ENCODE measurements at regions not wholly inside any gene's neighbourhood (a gene's known extent, or its start where the extent isn't known, plus 50 kb on each side); places are given as distances from the start of the nearest gene placed in this dataset.

- no peak for DNase-seq (ENCODE audit: low spot score)
- in situ Hi-C loops (cut with HindIII; ENCODE audit: low sequenced_read_pairs) = no loop called here
These were observed 148.0 kb downstream of the DHX35 start for GRCh38 chr20:39109933-39110818.

- no peak for DNase-seq (ENCODE audit: low spot score)
- in situ Hi-C loops (cut with HindIII; ENCODE audit: low sequenced_read_pairs) = no loop called here
These were observed 146.6 kb downstream of the DHX35 start for GRCh38 chr20:39108746-39109145.

DNA sequence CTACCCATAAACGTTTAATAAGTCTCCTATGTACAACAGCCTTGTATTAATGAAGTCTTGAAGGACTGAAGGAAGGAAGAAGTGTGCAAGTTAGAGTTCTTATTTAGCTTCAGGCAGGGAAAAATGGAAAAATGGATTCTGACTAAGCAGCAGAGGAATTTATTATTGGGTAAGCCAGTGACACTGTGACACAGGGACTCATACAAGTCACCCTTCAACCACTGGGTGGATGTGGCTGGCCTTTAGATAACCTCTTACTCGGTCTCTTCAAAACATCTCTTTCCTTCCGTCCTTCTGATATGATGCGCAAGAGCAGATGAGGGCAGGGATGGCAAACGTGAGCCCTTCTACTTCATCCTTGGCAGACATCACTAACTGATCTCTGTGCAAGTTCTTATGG, 145.6 kb downstream of the DHX35 start:
- in situ Hi-C loops (cut with HindIII; ENCODE audit: low sequenced_read_pairs) = no loop called here
- DNase-seq (ENCODE audit: low spot score) = no peak

- no peak for DNase-seq (ENCODE audit: low spot score)
- in situ Hi-C loops (cut with HindIII; ENCODE audit: low sequenced_read_pairs) = no loop called here
These were observed 144.6 kb downstream of the DHX35 start for GRCh38 chr20:39106791-39107190.

DNA sequence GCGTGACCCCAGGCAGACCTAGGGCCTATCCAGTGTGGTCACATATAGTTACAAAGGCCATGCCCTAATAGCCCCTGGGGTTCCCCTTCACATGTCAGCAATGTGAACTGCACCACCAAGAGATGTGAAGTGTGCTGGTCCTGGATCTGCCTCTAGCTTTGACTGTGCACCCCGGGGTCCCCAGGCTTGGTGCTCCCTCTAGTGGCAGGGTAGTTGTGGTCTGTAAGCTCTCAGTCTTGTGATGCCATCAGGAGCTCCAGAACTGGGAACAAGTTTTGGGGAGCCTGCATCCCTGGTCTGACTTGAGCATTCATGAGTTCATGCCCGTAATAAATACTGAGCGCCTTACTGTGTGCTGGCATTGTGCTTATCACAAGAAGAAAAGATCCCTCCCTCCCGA, 143.4 kb downstream of the DHX35 start:
- no peak for DNase-seq (ENCODE audit: low spot score)
- in situ Hi-C loops (cut with HindIII; ENCODE audit: low sequenced_read_pairs) = no loop called here

DNA sequence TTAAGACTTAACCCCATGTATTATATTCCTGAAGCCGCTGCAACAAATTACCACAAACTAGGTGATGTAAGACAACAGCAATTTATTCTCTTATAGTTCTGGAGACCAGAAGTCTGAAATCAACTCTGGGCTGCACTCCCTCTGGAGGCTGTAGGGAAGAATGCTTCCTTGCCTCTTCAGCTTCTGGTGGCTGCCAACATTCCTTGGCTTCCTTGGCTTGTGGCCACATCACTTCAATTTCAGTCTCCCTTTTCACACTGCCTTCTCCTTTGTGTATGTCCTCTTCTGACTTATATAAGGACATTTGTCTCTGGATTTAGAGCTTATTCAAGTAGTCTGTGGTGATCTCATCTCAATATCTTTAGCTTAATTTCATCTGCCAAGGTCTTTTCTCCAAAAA, 141.6 kb downstream of the DHX35 start:
- in situ Hi-C loops (cut with HindIII; ENCODE audit: low sequenced_read_pairs) = no loop called here
- no peak for DNase-seq (ENCODE audit: low spot score)

- in situ Hi-C loops (cut with HindIII; ENCODE audit: low sequenced_read_pairs) = no loop called here
These were observed 141.2 kb downstream of the DHX35 start for GRCh38 chr20:39103305-39103704.

GRCh38 chr20:39101895-39102294, 139.8 kb downstream of the DHX35 start:
- in situ Hi-C loops (cut with HindIII; ENCODE audit: low sequenced_read_pairs) = no loop called here
- no peak for DNase-seq (ENCODE audit: low spot score)

More at GRCh38 chr20:39103305-39103704, 141.2 kb downstream of the DHX35 start:
- no peak for DNase-seq (ENCODE audit: low spot score)

DNA sequence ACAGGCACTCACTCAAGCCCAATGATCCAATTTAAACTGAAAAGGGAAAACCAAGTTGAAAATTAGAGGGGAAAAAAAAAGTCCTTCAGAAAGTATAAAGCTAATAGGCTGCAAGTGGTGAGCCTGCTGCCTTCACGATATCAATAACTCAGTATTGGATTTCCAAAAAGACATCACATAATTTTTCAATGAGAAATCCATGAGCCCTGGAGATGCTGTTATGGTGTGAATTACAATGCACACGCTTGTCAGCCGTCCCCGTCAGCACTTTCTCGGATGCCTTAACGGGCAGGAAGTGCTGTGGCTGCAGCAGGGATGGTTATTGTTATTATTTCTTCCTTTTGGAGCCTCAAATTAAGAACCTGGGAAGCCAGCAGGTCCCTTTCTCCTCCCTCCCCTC, 138.5 kb downstream of the DHX35 start:
- DNase-seq (ENCODE audit: low spot score) = no peak
- in situ Hi-C loops (cut with HindIII; ENCODE audit: low sequenced_read_pairs) = no loop called here

GRCh38 chr20:39097889-39098288, 135.7 kb downstream of the DHX35 start:
- DNase-seq (ENCODE audit: low spot score) = no peak
- in situ Hi-C loops (cut with HindIII; ENCODE audit: low sequenced_read_pairs) = no loop called here

DNA sequence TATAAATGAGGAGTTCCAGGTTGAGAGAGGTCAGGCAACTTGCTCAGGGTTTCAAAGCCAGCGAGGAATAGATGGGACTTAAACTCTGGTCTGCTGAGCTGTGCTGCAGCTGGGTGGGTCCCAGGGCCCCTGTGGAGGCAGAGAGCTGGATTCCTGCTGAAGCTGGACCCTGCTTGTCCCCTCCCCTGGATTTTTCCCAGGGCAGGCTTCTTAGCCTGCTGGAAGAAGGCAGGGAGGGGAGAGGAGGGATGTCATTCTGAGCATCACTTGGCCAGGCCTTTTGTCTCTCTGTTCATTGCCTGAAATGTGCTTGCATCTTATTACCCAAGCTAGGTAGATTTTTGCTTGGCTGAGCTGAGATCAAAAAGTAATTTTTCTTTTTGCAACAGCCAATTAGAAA, 133.7 kb downstream of the DHX35 start:
- no peak for DNase-seq (ENCODE audit: low spot score)
- in situ Hi-C loops (cut with HindIII; ENCODE audit: low sequenced_read_pairs) = no loop called here

DNA sequence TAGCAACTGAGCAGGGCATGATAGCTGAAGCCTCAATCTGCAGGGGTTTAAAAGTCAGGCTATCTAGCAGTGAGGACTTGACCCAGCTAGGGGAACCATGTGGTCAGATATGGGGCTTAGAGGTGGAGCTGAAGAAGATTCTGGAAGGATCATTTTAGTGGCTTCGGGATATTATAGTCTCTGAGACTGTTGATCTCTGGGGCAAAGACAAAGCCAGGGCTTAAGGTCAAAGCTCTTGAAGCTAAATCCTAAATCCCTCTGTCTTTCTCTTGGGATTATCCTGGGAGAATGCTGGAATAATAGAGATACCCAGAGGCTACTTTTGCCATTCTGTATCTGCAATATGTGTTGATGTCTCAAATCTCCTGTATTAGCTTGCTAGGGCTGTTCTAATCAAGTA, 132.2 kb downstream of the DHX35 start:
- DNase-seq (ENCODE audit: low spot score) = no peak
- in situ Hi-C loops (cut with HindIII; ENCODE audit: low sequenced_read_pairs) = no loop called here

GRCh38 chr20:39092733-39093410, 130.7 kb downstream of the DHX35 start:
- no peak for DNase-seq (ENCODE audit: low spot score)
- in situ Hi-C loops (cut with HindIII; ENCODE audit: low sequenced_read_pairs) = no loop called here

DNA sequence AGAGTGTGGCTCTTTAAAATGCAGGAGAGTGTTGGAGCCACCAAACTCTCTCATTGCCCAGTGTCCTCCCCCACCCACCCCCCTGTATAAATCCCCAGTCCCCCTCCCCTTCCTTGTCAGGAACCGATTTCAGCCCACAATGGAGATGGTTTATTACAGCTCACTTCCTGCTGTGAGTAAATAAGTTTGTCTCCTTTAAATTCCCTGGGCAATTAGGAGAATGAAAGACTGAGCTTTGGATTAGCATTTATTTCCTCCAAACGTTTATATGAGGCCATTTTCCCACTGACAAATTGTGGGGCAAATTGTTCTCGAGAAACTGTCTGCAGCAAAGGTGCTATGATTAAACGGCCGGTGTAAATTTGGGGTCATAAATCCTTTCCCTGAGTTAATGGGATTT, 128.8 kb downstream of the DHX35 start:
- in situ Hi-C loops (cut with HindIII; ENCODE audit: low sequenced_read_pairs) = no loop called here
- no peak for DNase-seq (ENCODE audit: low spot score)

DNA sequence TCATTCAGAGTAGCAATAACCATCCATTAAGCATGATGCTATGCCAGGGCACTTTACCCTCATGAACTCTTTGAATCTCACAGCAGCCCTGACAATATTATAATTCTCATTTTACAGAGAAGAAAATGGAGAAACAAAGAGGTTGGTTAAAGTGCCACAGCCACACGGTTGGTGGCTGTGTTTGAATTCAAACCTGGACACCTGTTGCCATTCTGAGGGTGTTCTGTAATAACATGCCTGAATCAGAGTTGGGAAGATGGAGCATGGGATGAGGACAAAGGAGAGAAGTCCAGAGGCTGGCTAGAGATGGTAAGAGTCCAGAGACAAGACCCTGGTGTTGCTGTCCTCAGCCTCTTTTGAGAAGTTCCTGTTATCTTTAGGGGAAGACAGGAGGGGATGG, 127.7 kb downstream of the DHX35 start:
- DNase-seq (ENCODE audit: low spot score) = no peak
- in situ Hi-C loops (cut with HindIII; ENCODE audit: low sequenced_read_pairs) = no loop called here

All from G401 (cell line).